ENCODE measurements at regions not wholly inside any gene's neighbourhood (a gene's known extent, or its start where the extent isn't known, plus 50 kb on each side); places are given as distances from the start of the nearest gene placed in this dataset.
A peak's percentile ranks its signal among the peaks of the same experiment; 100 is the strongest.

GRCh38 chr9:129289131-129289731 is 111.2 kb upstream of the IER5L start:
- in situ Hi-C loops (cut with MboI; ENCODE audit: low pct_unique_long_range_greater_than_20kb in 2 of 9, low sequenced_read_pairs in 9 of 9, unreplicated experiment in 9 of 9) = no loop called here
- Histone ChIP-seq H3K4me1 (replicated peaks in 1 of 2) (peaks cover 13 to 21% of the 10 kb centered on the region in 2 donors), H3K4me3 (no peak overlapping the region), H3K27ac (no peak overlapping the region)
- WGBS, 10 experiments = 33 to 80% (median 67%) methylated on average over 1 to 10 of the region's 13 CpGs; no CpG with 5 or more reads in 3 of the 10 experiments
- peak in 4 of 8 experiments; percentile 11 to 30 (median 28) for ATAC-seq (replicated peaks in 6 of 8)

GRCh38 chr9:129287619-129288305 is 109.7 kb upstream of the IER5L start:
- peaks cover 16 to 29% of the 10 kb centered on the region in 2 donors for H3K4me1 ChIP-seq (replicated peaks in 1 of 2)
- H3K27ac ChIP-seq = no peak overlapping the region
- ATAC-seq (replicated peaks in 6 of 8) = peak in 5 of 8 experiments; percentile 8 to 50 (median 33)
- H3K4me3 ChIP-seq = no peak overlapping the region
- in situ Hi-C loops (cut with MboI; ENCODE audit: low pct_unique_long_range_greater_than_20kb in 2 of 9, low sequenced_read_pairs in 9 of 9, unreplicated experiment in 9 of 9) = no loop called here
- WGBS, 10 experiments = 46 to 85% (median 60%) methylated on average over 1 to 18 of the region's 24 CpGs; no CpG with 5 or more reads in 1 of the 10 experiments

- no peak for ATAC-seq (replicated peaks in 6 of 8)
Measured at GRCh38 chr9:129285979-129286772, 108.1 kb upstream of the IER5L start.

GRCh38 chr9:129285382-129285781 is 107.3 kb upstream of the IER5L start:
- no peak for ATAC-seq (replicated peaks in 6 of 8)
- Histone ChIP-seq H3K4me3 (no peak overlapping the region), H3K27ac (no peak overlapping the region), H3K4me1 (replicated peaks in 1 of 2) (peaks cover 24 to 35% of the 10 kb centered on the region in 2 donors)
- WGBS, 10 experiments = 78 to 100% (median 92%) methylated on average over 2 to 6 of the region's 7 CpGs; no CpG with 5 or more reads in 4 of the 10 experiments
- in situ Hi-C loops (cut with MboI; ENCODE audit: low pct_unique_long_range_greater_than_20kb in 2 of 9, low sequenced_read_pairs in 9 of 9, unreplicated experiment in 9 of 9) = no loop called here

More at GRCh38 chr9:129285979-129286772, 108.1 kb upstream of the IER5L start:
- no peak overlapping the region for H3K4me3 ChIP-seq
- peaks cover 24 to 35% of the 10 kb centered on the region in 2 donors for H3K4me1 ChIP-seq (replicated peaks in 1 of 2)
- WGBS, 10 experiments = 68 to 95% (median 86%) methylated on average over 4 to 17 of the region's 23 CpGs
- no peak overlapping the region for H3K27ac ChIP-seq
- in situ Hi-C loops (cut with MboI; ENCODE audit: low pct_unique_long_range_greater_than_20kb in 2 of 9, low sequenced_read_pairs in 9 of 9, unreplicated experiment in 9 of 9) = no loop called here

- in situ Hi-C loops (cut with MboI; ENCODE audit: low pct_unique_long_range_greater_than_20kb in 2 of 9, low sequenced_read_pairs in 9 of 9, unreplicated experiment in 9 of 9) = no loop called here
- WGBS, 10 experiments = 80% methylated on average over 1 of the region's 14 CpGs; no CpG with 5 or more reads in 9 of the 10 experiments
- peaks cover 24 to 35% of the 10 kb centered on the region in 2 donors for H3K4me1 ChIP-seq (replicated peaks in 1 of 2)
- no peak for ATAC-seq (replicated peaks in 6 of 8)
- no peak overlapping the region for H3K27ac ChIP-seq
- no peak overlapping the region for H3K4me3 ChIP-seq
Measured at GRCh38 chr9:129284607-129285291, 106.7 kb upstream of the IER5L start.

GRCh38 chr9:129283705-129284606 is 105.9 kb upstream of the IER5L start:
- H3K27ac ChIP-seq = no peak overlapping the region
- H3K4me1 ChIP-seq (replicated peaks in 1 of 2) = peaks cover 19 to 29% of the 10 kb centered on the region in 2 donors
- H3K4me3 ChIP-seq = no peak overlapping the region
- in situ Hi-C loops (cut with MboI; ENCODE audit: low pct_unique_long_range_greater_than_20kb in 2 of 9, low sequenced_read_pairs in 9 of 9, unreplicated experiment in 9 of 9) = no loop called here
- no peak for ATAC-seq (replicated peaks in 6 of 8)
- WGBS, 10 experiments = 62 to 95% (median 90%) methylated on average over 2 to 15 of the region's 28 CpGs; no CpG with 5 or more reads in 3 of the 10 experiments

- no peak overlapping the region for H3K27ac ChIP-seq
- H3K4me1 ChIP-seq (replicated peaks in 1 of 2) = peaks cover 22 to 28% of the 10 kb centered on the region in 2 donors
- H3K4me3 ChIP-seq = no peak overlapping the region
- WGBS, 10 experiments = 58 to 70% (median 65%) methylated on average over 1 to 3 of the region's 7 CpGs; no CpG with 5 or more reads in 6 of the 10 experiments
- in situ Hi-C loops (cut with MboI; ENCODE audit: low pct_unique_long_range_greater_than_20kb in 2 of 9, low sequenced_read_pairs in 9 of 9, unreplicated experiment in 9 of 9) = no loop called here
- no peak for ATAC-seq (replicated peaks in 6 of 8)
Measured at GRCh38 chr9:129283291-129283691, 105.2 kb upstream of the IER5L start.

- no peak overlapping the region for H3K27ac ChIP-seq
Measured at GRCh38 chr9:129282731-129283211, 104.7 kb upstream of the IER5L start.

GRCh38 chr9:129282272-129282671 is 104.2 kb upstream of the IER5L start:
- Histone ChIP-seq H3K4me1 (replicated peaks in 1 of 2) (peaks cover 22 to 28% of the 10 kb centered on the region in 2 donors), H3K4me3 (no peak overlapping the region), H3K27ac (no peak overlapping the region)
- 52 to 86% (median 60%) methylated on average over 1 to 9 of the region's 12 CpGs; no CpG with 5 or more reads in 3 of the 10 experiments for WGBS, 10 experiments
- ATAC-seq (replicated peaks in 6 of 8) = no peak
- in situ Hi-C loops (cut with MboI; ENCODE audit: low pct_unique_long_range_greater_than_20kb in 2 of 9, low sequenced_read_pairs in 9 of 9, unreplicated experiment in 9 of 9) = no loop called here

More at GRCh38 chr9:129282731-129283211, 104.7 kb upstream of the IER5L start:
- WGBS, 10 experiments = 58 to 89% methylated on average over 5 to 8 of the region's 15 CpGs; no CpG with 5 or more reads in 8 of the 10 experiments
- Histone ChIP-seq H3K4me1 (replicated peaks in 1 of 2) (peaks cover 24 to 28% of the 10 kb centered on the region in 2 donors), H3K4me3 (no peak overlapping the region)
- ATAC-seq (replicated peaks in 6 of 8) = peak in 5 of 8 experiments; percentile 23 to 64 (median 46)
- in situ Hi-C loops (cut with MboI; ENCODE audit: low pct_unique_long_range_greater_than_20kb in 2 of 9, low sequenced_read_pairs in 9 of 9, unreplicated experiment in 9 of 9) = no loop called here

GRCh38 chr9:129281506-129282145 is 103.6 kb upstream of the IER5L start:
- H3K4me1 ChIP-seq (replicated peaks in 1 of 2) = peaks cover 29 to 35% of the 10 kb centered on the region in 2 donors
- in situ Hi-C loops (cut with MboI; ENCODE audit: low pct_unique_long_range_greater_than_20kb in 2 of 9, low sequenced_read_pairs in 9 of 9, unreplicated experiment in 9 of 9) = no loop called here
- no peak overlapping the region for H3K27ac ChIP-seq
- no peak overlapping the region for H3K4me3 ChIP-seq
- 29 to 81% (median 57%) methylated on average over 1 to 7 of the region's 16 CpGs; no CpG with 5 or more reads in 5 of the 10 experiments for WGBS, 10 experiments
- no peak for ATAC-seq (replicated peaks in 6 of 8)

- Histone ChIP-seq H3K4me1 (replicated peaks in 1 of 2) (peaks cover 34 to 41% of the 10 kb centered on the region in 2 donors), H3K4me3 (no peak overlapping the region), H3K27ac (peak overlapping the region in 1 of 2 donors; percentile 29)
- ATAC-seq (replicated peaks in 6 of 8) = peak in 2 of 8 experiments; percentile 13 to 15
- in situ Hi-C loops (cut with MboI; ENCODE audit: low pct_unique_long_range_greater_than_20kb in 2 of 9, low sequenced_read_pairs in 9 of 9, unreplicated experiment in 9 of 9) = no loop called here
- 40 to 86% methylated on average over 1 to 3 of the region's 8 CpGs; no CpG with 5 or more reads in 8 of the 10 experiments for WGBS, 10 experiments
Measured at GRCh38 chr9:129280623-129281271, 102.7 kb upstream of the IER5L start.

Measured in motor neuron (in vitro differentiated cells).